H9 (cell line): ENCODE measurements at regions not wholly inside any gene's neighbourhood (a gene's known extent, or its start where the extent isn't known, plus 50 kb on each side); places are given as distances from the start of the nearest gene placed in this dataset.

Experiments used
- DNase-seq: peaks from one replicate; pipeline ENCODE4 v3.0.0-alpha.2; 2017
- H2AFZ ChIP-seq: one replicate; pipeline ENCODE4 v1.6.1; 2013; ENCODE audit warnings: mild to moderate bottlenecking, low read length, control low read depth, moderate library complexity
- H2AK5ac ChIP-seq: 2 replicates; pipeline ENCODE4 v1.6.1; 2013; ENCODE audit warnings: low read length, control low read depth, mixed read lengths; ENCODE audit not compliant: insufficient read length
- H2BK120ac ChIP-seq: one replicate; pipeline ENCODE4 v1.6.1; 2013; ENCODE audit warnings: low read depth, mild to moderate bottlenecking, low read length, control low read depth, inconsistent platforms; ENCODE audit not compliant: poor library complexity, severe bottlenecking
- H2BK12ac ChIP-seq: 2 replicates; pipeline ENCODE4 v1.6.1; 2013; ENCODE audit warnings: low read length, control low read depth, mixed read lengths, low read depth; ENCODE audit not compliant: insufficient read length
- H2BK15ac ChIP-seq: 2 replicates; pipeline ENCODE4 v1.6.1; 2013; ENCODE audit warnings: low read depth, low read length, control low read depth
- H2BK20ac ChIP-seq: one replicate; pipeline ENCODE4 v1.6.1; 2013; ENCODE audit warnings: low read depth, mild to moderate bottlenecking, low read length, control low read depth, inconsistent platforms; ENCODE audit not compliant: poor library complexity, severe bottlenecking
- H2BK5ac ChIP-seq: 2 replicates; pipeline ENCODE4 v1.6.1; 2013; ENCODE audit warnings: low read length, control low read depth, mixed read lengths; ENCODE audit not compliant: insufficient read length
- H3K14ac ChIP-seq: 2 replicates; pipeline ENCODE4 v1.6.1; 2013; ENCODE audit warnings: low read length, control low read depth; ENCODE audit not compliant: insufficient read depth
- H3K18ac ChIP-seq: 2 replicates; pipeline ENCODE4 v1.6.1; 2013; ENCODE audit warnings: low read depth, mild to moderate bottlenecking, mixed read lengths, low read length, control low read depth; ENCODE audit not compliant: insufficient read length
- H3K23ac ChIP-seq: 2 replicates; pipeline ENCODE4 v1.6.1; 2013; ENCODE audit warnings: low read length, control low read depth, mixed read lengths, low read depth; ENCODE audit not compliant: insufficient read length
- H3K23me2 ChIP-seq: 2 replicates; pipeline ENCODE4 v1.6.1; 2013; ENCODE audit warnings: low read depth, mild to moderate bottlenecking, mixed read lengths, low read length, control low read depth; ENCODE audit not compliant: insufficient read length, poor library complexity, severe bottlenecking
- H3K27ac ChIP-seq: 2 replicates; pipeline ENCODE4 v1.5.1; 2013; ENCODE audit warnings: low read length, control low read depth, mixed read lengths, low read depth; ENCODE audit not compliant: insufficient read length
- H3K27me3 ChIP-seq: 2 replicates; pipeline ENCODE4 v1.6.1; 2013; ENCODE audit warnings: low read length, control low read depth, inconsistent platforms; ENCODE audit not compliant: insufficient read depth
- H3K4ac ChIP-seq: 2 replicates; pipeline ENCODE4 v1.6.1; 2013; ENCODE audit warnings: low read depth, mild to moderate bottlenecking, control low read depth, inconsistent platforms, low read length, moderate library complexity
- H3K4me1 ChIP-seq: 2 replicates; pipeline ENCODE4 v1.6.1; 2013; ENCODE audit warnings: low read length, control low read depth, inconsistent platforms; ENCODE audit not compliant: insufficient read depth
- H3K4me2 ChIP-seq: 2 replicates; pipeline ENCODE4 v1.6.1; 2013; ENCODE audit warnings: low read length, control low read depth, mixed read lengths; ENCODE audit not compliant: insufficient read length, insufficient read depth
- H3K56ac ChIP-seq: 2 replicates; pipeline ENCODE4 v1.6.1; 2013; ENCODE audit warnings: low read depth, mild to moderate bottlenecking, mixed read lengths, low read length, control low read depth; ENCODE audit not compliant: insufficient read length
- H3K79me1 ChIP-seq: 2 replicates; pipeline ENCODE4 v1.6.1; 2013; ENCODE audit warnings: low read depth, mild to moderate bottlenecking, moderate library complexity, low read length, control low read depth, inconsistent platforms; ENCODE audit not compliant: insufficient read depth, poor library complexity, severe bottlenecking
- H3K79me2 ChIP-seq: 2 replicates; pipeline ENCODE4 v1.6.1; 2013; ENCODE audit warnings: low read length, control low read depth, inconsistent platforms; ENCODE audit not compliant: insufficient read depth
- H3K9ac ChIP-seq: 2 replicates; pipeline ENCODE4 v1.6.1; 2013; ENCODE audit warnings: low read length, control low read depth, mixed read lengths; ENCODE audit not compliant: insufficient read length; ENCODE audit errors: extremely low read depth
- H3K9me3 ChIP-seq: one replicate; pipeline ENCODE4 v1.6.1; 2013; ENCODE audit warnings: low read depth, low read length, inconsistent platforms; ENCODE audit not compliant: control insufficient read depth
- H3T11ph ChIP-seq: one replicate; pipeline ENCODE4 v1.6.1; 2013; ENCODE audit warnings: mild to moderate bottlenecking, low read length, control low read depth, inconsistent platforms
- H4K20me1 ChIP-seq: one replicate; pipeline ENCODE4 v1.6.1; 2013; ENCODE audit not compliant: control insufficient read depth, insufficient read length, insufficient read depth
- H4K5ac ChIP-seq: 2 replicates; pipeline ENCODE4 v1.6.1; 2013; ENCODE audit warnings: low read depth, mild to moderate bottlenecking, mixed read lengths, low read length, control low read depth; ENCODE audit not compliant: insufficient read length
- H4K8ac ChIP-seq: replicated peaks from 2 replicates; pipeline ENCODE4 v1.6.1; 2013; ENCODE audit warnings: low read length, control low read depth, mixed read lengths, low read depth; ENCODE audit not compliant: insufficient read length
- H4K91ac ChIP-seq: 2 replicates; pipeline ENCODE4 v1.6.1; 2013; ENCODE audit warnings: low read depth, mild to moderate bottlenecking, moderate library complexity, mixed read lengths, low read length, control low read depth; ENCODE audit not compliant: insufficient read length
- H3K27ac Mint-ChIP-seq, 3 experiments: 2 replicates in 2 of 3; 3 replicates in 1 of 3; pipeline ENCODE4 v1.8.0; 2020 to 2021; ENCODE audit warnings: mixed read lengths in 3 of 3, mild to moderate bottlenecking in 1 of 3, moderate library complexity in 1 of 3
- H3K27me3 Mint-ChIP-seq: 2 replicates; pipeline ENCODE4 v1.8.0; 2021; ENCODE audit warnings: low read depth, mild to moderate bottlenecking, moderate library complexity, mixed read lengths
- H3K36me3 Mint-ChIP-seq, 3 experiments: 2 replicates in 2 of 3; 3 replicates in 1 of 3; pipeline ENCODE4 v1.8.0; 2020 to 2021; ENCODE audit warnings: low read depth in 3 of 3, mixed read lengths in 3 of 3; ENCODE audit not compliant: insufficient read depth in 1 of 3
- H3K4me1 Mint-ChIP-seq, 2 experiments: 2 replicates each; pipeline ENCODE4 v1.8.0; 2020; ENCODE audit warnings: mixed read lengths in 2 of 2
- H3K4me3 Mint-ChIP-seq, 2 experiments: 2 replicates in 1 of 2; 3 replicates in 1 of 2; pipeline ENCODE4 v1.8.0; 2020 to 2021; ENCODE audit warnings: mild to moderate bottlenecking in 2 of 2, mixed read lengths in 2 of 2, moderate library complexity in 1 of 2
- H3K9me3 Mint-ChIP-seq, 2 experiments: 2 replicates in 1 of 2; 3 replicates in 1 of 2; pipeline ENCODE4 v1.8.0; 2020; ENCODE audit warnings: mild to moderate bottlenecking in 2 of 2, mixed read lengths in 2 of 2, moderate library complexity in 1 of 2
- WGBS: extraction: QIAGEN DNeasy Blood & Tissue Kit; methylation state at CpG from one replicate; pipeline ENCODE4 v1.1.7; 2013; ENCODE audit warnings: missing lambda C conversion rate, low lambda C conversion rate, mixed read lengths; ENCODE audit not compliant: insufficient read length; ENCODE audit errors: extremely low coverage; 5-methylcytosine and 5-hydroxymethylcytosine counted together
- TF ChIP-seq, protein P1 (sequence below): fragments of 200-600 bp; sonication (generic); conservative IDR thresholded peaks from 3 replicates; pipeline ENCODE4 v1.8.0; 2021; ENCODE audit warnings: antibody characterized with exemption, mild to moderate bottlenecking

DNA sequence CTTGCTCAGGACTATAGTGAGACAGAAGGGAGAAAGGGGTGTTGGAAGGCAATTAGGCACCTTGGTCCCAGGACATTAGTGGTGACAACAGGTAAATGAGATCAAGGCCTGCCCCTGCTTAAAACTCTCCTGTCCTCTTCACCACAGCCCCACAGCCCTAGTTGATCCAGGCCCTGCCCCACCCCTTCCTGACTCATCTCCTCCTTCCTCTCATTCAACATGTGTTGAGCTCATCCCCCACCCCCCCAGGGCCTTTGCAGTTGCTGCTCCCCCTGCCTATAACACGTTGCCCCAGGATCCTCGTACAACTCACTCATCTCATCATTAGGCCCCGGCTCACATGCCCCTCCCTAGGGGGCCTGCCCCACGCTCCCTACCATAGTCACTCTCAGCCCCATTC lies 66.8 kb downstream of the TSPAN17 start:
- H3K79me2 ChIP-seq, result no peaks in the 10 kb centered on the region
- no peak overlapping the region for H3K14ac ChIP-seq
- H3K4me1 Mint-ChIP-seq, result peaks cover 27 to 37% of the 10 kb centered on the region in 2 experiments
- no peak overlapping the region for H4K8ac ChIP-seq
- no peak overlapping the region for H2AFZ ChIP-seq
- H3K4me1 ChIP-seq, result peaks cover 5% of the 10 kb centered on the region; the same call in 1 of the 2 replicates
- no peak overlapping the region for H3K4me3 Mint-ChIP-seq
- H3K9me3 Mint-ChIP-seq, result peaks cover 15 to 18% of the 10 kb centered on the region in 2 experiments
- H3K9me3 ChIP-seq, result no peaks in the 10 kb centered on the region
- peaks cover 19% of the 10 kb centered on the region for H3K27me3 Mint-ChIP-seq
- no peak overlapping the region for H3K4me2 ChIP-seq
- no peaks in the 10 kb centered on the region for H3K23me2 ChIP-seq
- H4K5ac ChIP-seq, result no peak overlapping the region
- no CpG with 5 or more reads among the region's 4 CpGs for WGBS
- H3K18ac ChIP-seq, result no peak overlapping the region
- H4K20me1 ChIP-seq, result no peaks in the 10 kb centered on the region
- H3K27me3 ChIP-seq, result no peaks in the 10 kb centered on the region
- H2BK12ac ChIP-seq, result no peak overlapping the region
- no peak overlapping the region for H2BK20ac ChIP-seq
- no peak overlapping the region for H3K27ac Mint-ChIP-seq
- no peak overlapping the region for H3K9ac ChIP-seq
- H3K56ac ChIP-seq, result no peak overlapping the region
- no peak overlapping the region for H4K91ac ChIP-seq
- no peak overlapping the region for H2BK15ac ChIP-seq
- H3K27ac ChIP-seq, result no peak overlapping the region
- H3K79me1 ChIP-seq, result no peaks in the 10 kb centered on the region
- no peak for DNase-seq
- no peak overlapping the region for H3T11ph ChIP-seq
- no peak overlapping the region for H2BK120ac ChIP-seq
- H2BK5ac ChIP-seq, result no peak overlapping the region
- no peak overlapping the region for H2AK5ac ChIP-seq
- no peak overlapping the region for H3K23ac ChIP-seq
- peaks cover 4 to 9% (median 8%) of the 10 kb centered on the region in 3 experiments; a peak in 5 of 7 replicates for H3K36me3 Mint-ChIP-seq
- TF ChIP-seq, protein P1, sequence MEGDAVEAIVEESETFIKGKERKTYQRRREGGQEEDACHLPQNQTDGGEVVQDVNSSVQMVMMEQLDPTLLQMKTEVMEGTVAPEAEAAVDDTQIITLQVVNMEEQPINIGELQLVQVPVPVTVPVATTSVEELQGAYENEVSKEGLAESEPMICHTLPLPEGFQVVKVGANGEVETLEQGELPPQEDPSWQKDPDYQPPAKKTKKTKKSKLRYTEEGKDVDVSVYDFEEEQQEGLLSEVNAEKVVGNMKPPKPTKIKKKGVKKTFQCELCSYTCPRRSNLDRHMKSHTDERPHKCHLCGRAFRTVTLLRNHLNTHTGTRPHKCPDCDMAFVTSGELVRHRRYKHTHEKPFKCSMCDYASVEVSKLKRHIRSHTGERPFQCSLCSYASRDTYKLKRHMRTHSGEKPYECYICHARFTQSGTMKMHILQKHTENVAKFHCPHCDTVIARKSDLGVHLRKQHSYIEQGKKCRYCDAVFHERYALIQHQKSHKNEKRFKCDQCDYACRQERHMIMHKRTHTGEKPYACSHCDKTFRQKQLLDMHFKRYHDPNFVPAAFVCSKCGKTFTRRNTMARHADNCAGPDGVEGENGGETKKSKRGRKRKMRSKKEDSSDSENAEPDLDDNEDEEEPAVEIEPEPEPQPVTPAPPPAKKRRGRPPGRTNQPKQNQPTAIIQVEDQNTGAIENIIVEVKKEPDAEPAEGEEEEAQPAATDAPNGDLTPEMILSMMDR, result no peak
- no peak overlapping the region for H3K4ac ChIP-seq
